SU-DHL-6 (cell line): ENCODE measurements at regions not wholly inside any gene's neighbourhood (a gene's known extent, or its start where the extent isn't known, plus 50 kb on each side); places are given as distances from the start of the nearest gene placed in this dataset.

Source experiments
- CTCF ChIP-seq: fragments of 200-600 bp; sonication (generic); IDR thresholded peaks from one replicate; pipeline ENCODE4 v1.5.1; 2017; ENCODE audit warnings: antibody characterized with exemption, mild to moderate bottlenecking, low read length, moderate library complexity; ENCODE audit not compliant: insufficient read depth, poor library complexity, severe bottlenecking
- EZH2phosphoT487 ChIP-seq: fragments of 200-600 bp; sonication (generic), shearing (Covaris generic); conservative IDR thresholded peaks from 2 replicates; pipeline ENCODE4 v1.6.1; 2018; ENCODE audit warnings: mild to moderate bottlenecking, antibody characterized with exemption, low read length, moderate library complexity, mixed read lengths

- no peak for TF ChIP-seq CTCF
- no peak for TF ChIP-seq EZH2phosphoT487
Observed at GRCh38 chr14:84643446-84643845, 886.5 kb upstream of the FLRT2 start.
